HepG2 (cell line): ENCODE measurements at regions not wholly inside any gene's neighbourhood (a gene's known extent, or its start where the extent isn't known, plus 50 kb on each side); places are given as distances from the start of the nearest gene placed in this dataset.

Source experiments
- ATAC-seq: fragments of 200-7000 bp; cut with Tn5 transposase; 3 replicates; pipeline ENCODE4 v1.9.1; 2020; ENCODE audit warnings: mild to moderate bottlenecking, moderate library complexity
- BruUV-seq: library from RNA; stranded (reverse); fragments of 400-500 nt; replicated peaks from 2 replicates; lab custom pipeline; 2021; lab: Mats Ljungman, UMichigan
- CTCF ChIA-PET: fragments of 300-600 bp; formaldehyde crosslinking; extraction: SDS; loops from one replicate; lab custom pipeline; 2021; ENCODE audit warnings: low total read pairs, inconsistent platforms, low intra/inter-chr PET ratio; lab: Yijun Ruan, JAX
- POLR2A ChIA-PET: fragments of 350-600 bp; sonication (Branson Sonifier 250); formaldehyde crosslinking; loops from one replicate; lab custom pipeline; 2020; ENCODE audit warnings: antibody characterized with exemption, inconsistent platforms; lab: Yijun Ruan, JAX
- DNase-seq: peaks from one replicate; pipeline ENCODE4 v3.0.0-alpha.2; 2015; ENCODE audit warnings: low spot score
- FAIRE-seq: peaks from 3 replicates; lab custom pipeline; 2011; peaks lifted over from hg19 to GRCh38; lab: Jason Lieb, UNC
- H2AFZ ChIP-seq: one replicate; pipeline ENCODE4 v1.6.1; 2011; ENCODE audit warnings: low read length, inconsistent platforms
- H3K27ac ChIP-seq: fragments of 300-600 bp; 3 replicates; pipeline ENCODE4 v1.8.0; 2011; ENCODE audit warnings: mixed run types, mild to moderate bottlenecking, mixed read lengths, low read length, inconsistent platforms; ENCODE audit not compliant: insufficient read depth; ENCODE audit errors: extremely low read length
- H3K27me3 ChIP-seq, 2 experiments: fragments of 200-600 bp in 1 of 2; 2 replicates in 1 of 2; 3 replicates in 1 of 2; pipeline versions ENCODE4 v1.6.0 to v1.8.0; 2011; ENCODE audit warnings: low read length in 2 of 2, mild to moderate bottlenecking in 2 of 2, moderate library complexity in 2 of 2, inconsistent platforms in 1 of 2; ENCODE audit not compliant: insufficient read depth in 2 of 2, control insufficient read depth in 1 of 2
- H3K36me3 ChIP-seq, 2 experiments: fragments of 200-600 bp in 1 of 2; replicated peaks in 1 of 2; 2 replicates in 1 of 2; 3 replicates in 1 of 2; pipeline versions ENCODE4 v1.5.1 to v1.8.0; 2011; ENCODE audit warnings: low read length in 2 of 2, inconsistent platforms in 1 of 2; ENCODE audit not compliant: insufficient read depth in 2 of 2, control insufficient read depth in 1 of 2
- H3K4me1 ChIP-seq: 2 replicates; pipeline ENCODE4 v1.5.1; 2012; ENCODE audit warnings: low read length, inconsistent platforms; ENCODE audit not compliant: insufficient read depth
- H3K4me2 ChIP-seq: 2 replicates; pipeline ENCODE4 v1.6.0; 2011; ENCODE audit warnings: low read depth, low read length, inconsistent platforms
- H3K4me3 ChIP-seq, 3 experiments: fragments of 200-600 bp in 1 of 3; sonication (generic), shearing (Covaris generic) in 1 of 3; replicated peaks in 1 of 3; 2 replicates each; pipeline ENCODE4 v1.5.1; 2011 to 2016; ENCODE audit warnings: low read length in 3 of 3, inconsistent platforms in 2 of 3, low read depth in 2 of 3, mild to moderate bottlenecking in 2 of 3, control low read depth in 1 of 3, mixed read lengths in 1 of 3; ENCODE audit not compliant: insufficient read depth in 1 of 3
- H3K79me2 ChIP-seq: one replicate; pipeline ENCODE4 v1.6.1; 2011; ENCODE audit warnings: low read length, inconsistent platforms; ENCODE audit not compliant: insufficient read depth
- H3K9ac ChIP-seq: 2 replicates; pipeline ENCODE4 v1.6.0; 2011; ENCODE audit warnings: mild to moderate bottlenecking, low read depth, low read length, inconsistent platforms; ENCODE audit not compliant: insufficient read depth
- H3K9me3 ChIP-seq: 2 replicates; pipeline ENCODE4 v1.5.1; 2012; ENCODE audit warnings: mild to moderate bottlenecking, low read length
- H4K20me1 ChIP-seq: 2 replicates; pipeline ENCODE4 v1.6.0; 2011; ENCODE audit warnings: inconsistent platforms, mild to moderate bottlenecking, low read length, moderate library complexity; ENCODE audit not compliant: insufficient read depth
- IKZF1 ChIP-seq: fragments of 450-650 bp; IDR thresholded peaks from 2 replicates; pipeline ENCODE4 v1.7.1; 2016
- KDM1A ChIP-seq: IDR thresholded peaks from 2 replicates; pipeline ENCODE4 v1.6.1; 2016; ENCODE audit warnings: missing compliant biosample characterization
- KDM4B ChIP-seq: sonication (generic); formaldehyde crosslinking; IDR thresholded peaks from 2 replicates; pipeline ENCODE4 v1.4.0; 2020; ENCODE audit warnings: missing genetic modification reagents
- NFE2L1 ChIP-seq: sonication (generic); formaldehyde crosslinking; IDR thresholded peaks from 2 replicates; pipeline ENCODE4 v1.4.0; 2020; ENCODE audit warnings: missing genetic modification reagents, mild to moderate bottlenecking, borderline replicate concordance
- ZBTB3 ChIP-seq: sonication (generic); formaldehyde crosslinking; IDR thresholded peaks from 2 replicates; pipeline ENCODE4 v1.4.0; 2020; ENCODE audit warnings: low read depth, mild to moderate bottlenecking, moderate library complexity, missing genetic modification reagents, borderline replicate concordance
- ZNF251 ChIP-seq: sonication (generic); formaldehyde crosslinking; IDR thresholded peaks from 2 replicates; pipeline ENCODE4 v1.9.0; 2021; ENCODE audit warnings: mild to moderate bottlenecking, missing genetic modification reagents
- ZNF430 ChIP-seq: sonication (generic); formaldehyde crosslinking; IDR thresholded peaks from 2 replicates; pipeline ENCODE4 v1.9.0; 2021; ENCODE audit warnings: mild to moderate bottlenecking, missing genetic modification reagents
- ZNF550 ChIP-seq: sonication (generic); formaldehyde crosslinking; IDR thresholded peaks from 2 replicates; pipeline ENCODE4 v1.4.0; 2020; ENCODE audit warnings: mild to moderate bottlenecking, missing genetic modification reagents, borderline replicate concordance
- ZNF841 ChIP-seq: sonication (generic); formaldehyde crosslinking; IDR thresholded peaks from 2 replicates; pipeline ENCODE4 v1.8.1; 2023; ENCODE audit warnings: missing genetic modification reagents, borderline replicate concordance
- ZSCAN30 ChIP-seq: sonication (generic); formaldehyde crosslinking; IDR thresholded peaks from 2 replicates; pipeline ENCODE4 v1.5.0; 2020; ENCODE audit warnings: mild to moderate bottlenecking, missing genetic modification reagents
- WGBS: methylation state at CpG from one replicate; pipeline ENCODE4 v1.1.6; 2017; ENCODE audit warnings: low lambda C conversion rate; 5-methylcytosine and 5-hydroxymethylcytosine counted together
- in situ Hi-C: cut with HindIII; loops from 2 replicates; pipeline ENCODE4 v1.10.0; 2017; ENCODE audit warnings: low pct_unique_long_range_greater_than_20kb; ENCODE audit not compliant: extremely low pct_ligation_motif_present
- intact Hi-C: fragments of 100-400 bp; cut with micrococcal nuclease; formaldehyde crosslinking; loops from one replicate; pipeline ENCODE4 v1.10.0; 2022; ENCODE audit not compliant: unreplicated experiment
- TF ChIP-seq, protein P1 (sequence below), 2 experiments: sonication (generic) in 1 of 2; formaldehyde crosslinking in 1 of 2; IDR thresholded peaks; 2 replicates each; pipeline versions ENCODE4 v1.6.1 to v1.9.0; 2014 to 2022; ENCODE audit warnings: antibody characterized with exemption in 1 of 2, borderline replicate concordance in 1 of 2, inconsistent platforms in 1 of 2, low read depth in 1 of 2, missing genetic modification reagents in 1 of 2
- TF ChIP-seq, protein P2 (sequence below): sonication (generic); formaldehyde crosslinking; IDR thresholded peaks from 2 replicates; pipeline ENCODE4 v1.5.0; 2020; ENCODE audit warnings: mild to moderate bottlenecking, low read depth, missing genetic modification reagents, borderline replicate concordance
- TF ChIP-seq, protein P3 (sequence below): sonication (generic); formaldehyde crosslinking; IDR thresholded peaks from 2 replicates; pipeline ENCODE4 v1.8.1; 2022; ENCODE audit warnings: low read depth, mild to moderate bottlenecking, missing genetic modification reagents

DNA sequence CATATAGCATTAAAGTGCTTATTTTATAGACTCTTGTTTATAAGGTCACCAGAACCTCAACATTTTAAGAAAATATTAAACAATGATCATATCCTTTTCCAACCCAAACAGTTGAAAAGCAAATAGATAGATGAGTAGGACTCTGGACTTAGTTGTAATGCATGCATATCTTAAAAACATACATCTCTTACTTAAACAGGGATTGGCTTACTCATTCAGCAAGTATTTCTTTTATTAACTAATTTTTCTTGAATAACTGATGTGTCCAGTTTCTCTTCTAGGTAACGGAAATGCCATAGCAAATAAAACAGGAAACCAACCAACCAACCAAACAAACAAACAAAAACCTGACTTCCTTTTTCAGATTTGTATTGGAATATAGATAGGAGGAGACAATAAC lies 70.9 kb upstream of the NBPF4 start (continued):
- TF ChIP-seq, protein P1, sequence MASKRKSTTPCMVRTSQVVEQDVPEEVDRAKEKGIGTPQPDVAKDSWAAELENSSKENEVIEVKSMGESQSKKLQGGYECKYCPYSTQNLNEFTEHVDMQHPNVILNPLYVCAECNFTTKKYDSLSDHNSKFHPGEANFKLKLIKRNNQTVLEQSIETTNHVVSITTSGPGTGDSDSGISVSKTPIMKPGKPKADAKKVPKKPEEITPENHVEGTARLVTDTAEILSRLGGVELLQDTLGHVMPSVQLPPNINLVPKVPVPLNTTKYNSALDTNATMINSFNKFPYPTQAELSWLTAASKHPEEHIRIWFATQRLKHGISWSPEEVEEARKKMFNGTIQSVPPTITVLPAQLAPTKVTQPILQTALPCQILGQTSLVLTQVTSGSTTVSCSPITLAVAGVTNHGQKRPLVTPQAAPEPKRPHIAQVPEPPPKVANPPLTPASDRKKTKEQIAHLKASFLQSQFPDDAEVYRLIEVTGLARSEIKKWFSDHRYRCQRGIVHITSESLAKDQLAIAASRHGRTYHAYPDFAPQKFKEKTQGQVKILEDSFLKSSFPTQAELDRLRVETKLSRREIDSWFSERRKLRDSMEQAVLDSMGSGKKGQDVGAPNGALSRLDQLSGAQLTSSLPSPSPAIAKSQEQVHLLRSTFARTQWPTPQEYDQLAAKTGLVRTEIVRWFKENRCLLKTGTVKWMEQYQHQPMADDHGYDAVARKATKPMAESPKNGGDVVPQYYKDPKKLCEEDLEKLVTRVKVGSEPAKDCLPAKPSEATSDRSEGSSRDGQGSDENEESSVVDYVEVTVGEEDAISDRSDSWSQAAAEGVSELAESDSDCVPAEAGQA (IDR thresholded peaks at IDR 0.05; ENCODE audit: low read depth) = no peak
- TF ChIP-seq, protein P1 (CRISPR knock-in tag; IDR thresholded peaks at IDR 0.05; ENCODE audit: borderline replicate concordance) = no peak
- TF ChIP-seq, protein P2, sequence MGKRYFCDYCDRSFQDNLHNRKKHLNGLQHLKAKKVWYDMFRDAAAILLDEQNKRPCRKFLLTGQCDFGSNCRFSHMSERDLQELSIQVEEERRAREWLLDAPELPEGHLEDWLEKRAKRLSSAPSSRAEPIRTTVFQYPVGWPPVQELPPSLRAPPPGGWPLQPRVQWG = no peak
- TF ChIP-seq ZNF550 (CRISPR knock-in tag) = no peak
- TF ChIP-seq ZSCAN30 (CRISPR knock-in tag) = no peak
- no peak for TF ChIP-seq ZNF251 (CRISPR knock-in tag)

DNA sequence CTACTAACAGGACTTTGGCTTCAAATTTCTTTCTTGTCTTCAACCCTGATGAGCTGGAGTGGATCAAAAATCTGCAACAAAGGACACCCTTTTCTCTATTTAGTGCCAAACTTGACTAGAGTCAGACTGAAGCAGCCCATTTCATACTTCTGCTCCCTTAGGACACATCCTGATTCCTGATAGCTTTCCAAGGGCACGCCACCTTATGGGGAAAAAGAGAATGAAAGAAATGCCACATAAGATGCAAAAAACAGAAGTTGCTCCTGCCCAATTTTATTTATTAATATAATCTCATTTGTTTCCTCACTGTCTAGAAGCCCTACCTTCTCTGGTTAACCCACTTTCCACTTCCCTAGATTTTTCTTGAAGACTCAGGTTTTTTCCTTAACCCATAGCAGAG lies 72.7 kb upstream of the NBPF4 start:
- Histone ChIP-seq H3K9me3 (no peaks in the 10 kb centered on the region), H3K4me3 (no peak overlapping the region), H3K4me1 (no peaks in the 10 kb centered on the region), H3K36me3 (no peaks in the 10 kb centered on the region), H3K4me2 (no peak overlapping the region), H3K9ac (no peak overlapping the region), H2AFZ (no peak overlapping the region), H4K20me1 (no peaks in the 10 kb centered on the region), H3K27ac (no peak overlapping the region), H3K79me2 (no peaks in the 10 kb centered on the region), H3K27me3 (no peaks in the 10 kb centered on the region)
- FAIRE-seq (no peak), ATAC-seq (peak; percentile 51; the same call in 1 of the 3 replicates), DNase-seq (peak; percentile 8)
- ChIA-PET CTCF (no interaction called here), POLR2A (no interaction called here)
- in situ Hi-C loops = no loop called here
- no TSS peak for BruUV-seq
- intact Hi-C loops = no loop called here
- WGBS = 0% methylated on average over 1 of the region's 1 CpG
- TF ChIP-seq NFE2L1 (CRISPR knock-in tag) (no peak), ZNF430 (no peak), IKZF1 (no peak), ZNF841 (CRISPR knock-in tag) (no peak), KDM4B (CRISPR knock-in tag) (no peak), KDM1A (CRISPR knock-in tag) (no peak), ZBTB3 (no peak)
- TF ChIP-seq, protein P3, sequence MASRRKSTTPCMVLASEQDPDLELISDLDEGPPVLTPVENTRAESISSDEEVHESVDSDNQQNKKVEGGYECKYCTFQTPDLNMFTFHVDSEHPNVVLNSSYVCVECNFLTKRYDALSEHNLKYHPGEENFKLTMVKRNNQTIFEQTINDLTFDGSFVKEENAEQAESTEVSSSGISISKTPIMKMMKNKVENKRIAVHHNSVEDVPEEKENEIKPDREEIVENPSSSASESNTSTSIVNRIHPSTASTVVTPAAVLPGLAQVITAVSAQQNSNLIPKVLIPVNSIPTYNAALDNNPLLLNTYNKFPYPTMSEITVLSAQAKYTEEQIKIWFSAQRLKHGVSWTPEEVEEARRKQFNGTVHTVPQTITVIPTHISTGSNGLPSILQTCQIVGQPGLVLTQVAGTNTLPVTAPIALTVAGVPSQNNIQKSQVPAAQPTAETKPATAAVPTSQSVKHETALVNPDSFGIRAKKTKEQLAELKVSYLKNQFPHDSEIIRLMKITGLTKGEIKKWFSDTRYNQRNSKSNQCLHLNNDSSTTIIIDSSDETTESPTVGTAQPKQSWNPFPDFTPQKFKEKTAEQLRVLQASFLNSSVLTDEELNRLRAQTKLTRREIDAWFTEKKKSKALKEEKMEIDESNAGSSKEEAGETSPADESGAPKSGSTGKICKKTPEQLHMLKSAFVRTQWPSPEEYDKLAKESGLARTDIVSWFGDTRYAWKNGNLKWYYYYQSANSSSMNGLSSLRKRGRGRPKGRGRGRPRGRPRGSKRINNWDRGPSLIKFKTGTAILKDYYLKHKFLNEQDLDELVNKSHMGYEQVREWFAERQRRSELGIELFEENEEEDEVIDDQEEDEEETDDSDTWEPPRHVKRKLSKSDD (CRISPR knock-in tag) = no peak
